ENCODE measurements at regions not wholly inside any gene's neighbourhood (a gene's known extent, or its start where the extent isn't known, plus 50 kb on each side); places are given as distances from the start of the nearest gene placed in this dataset.
"Not testable (repeated sequence)": the region's sequence is repeated elsewhere in the genome, so short reads cannot be mapped to it uniquely, and the experiment has no call there.

GRCh38 chr6:78530208-78530607 lies 337.1 kb upstream of the IRAK1BP1 start:
- no peak for TF ChIP-seq CTCF (IDR thresholded peaks at IDR 0.05; ENCODE audit: insufficient read depth, missing control alignments)
- DNase-seq (ENCODE audit: insufficient read length, low spot score) (no peak), FAIRE-seq (no peak)

- FAIRE-seq (no peak), DNase-seq (ENCODE audit: insufficient read length, low spot score) (no peak)
Observed at GRCh38 chr6:78533426-78533825, 333.9 kb upstream of the IRAK1BP1 start.

GRCh38 chr6:78533876-78534275 lies 333.5 kb upstream of the IRAK1BP1 start:
- DNase-seq (ENCODE audit: insufficient read length, low spot score): no peak
- FAIRE-seq: no peak
- no peak for TF ChIP-seq CTCF (IDR thresholded peaks at IDR 0.05; ENCODE audit: insufficient read depth, missing control alignments)

More at GRCh38 chr6:78533426-78533825, 333.9 kb upstream of the IRAK1BP1 start:
- no peak for TF ChIP-seq CTCF (IDR thresholded peaks at IDR 0.05; ENCODE audit: insufficient read depth, missing control alignments)

GRCh38 chr6:78538002-78538401 lies 329.3 kb upstream of the IRAK1BP1 start:
- no peak for DNase-seq (ENCODE audit: insufficient read length, low spot score)
- no peak for TF ChIP-seq CTCF (IDR thresholded peaks at IDR 0.05; ENCODE audit: insufficient read depth, missing control alignments)
- FAIRE-seq: no peak

GRCh38 chr6:78547636-78548035 lies 319.7 kb upstream of the IRAK1BP1 start:
- DNase-seq (ENCODE audit: insufficient read length, low spot score); FAIRE-seq: not testable (repeated sequence)

GRCh38 chr6:78551361-78551760 lies 316.0 kb upstream of the IRAK1BP1 start:
- no peak for TF ChIP-seq CTCF (IDR thresholded peaks at IDR 0.05; ENCODE audit: insufficient read depth, missing control alignments)
- DNase-seq (ENCODE audit: insufficient read length, low spot score): no peak
- no peak for FAIRE-seq

GRCh38 chr6:78552435-78552834 lies 314.9 kb upstream of the IRAK1BP1 start:
- no peak for TF ChIP-seq CTCF (IDR thresholded peaks at IDR 0.05; ENCODE audit: insufficient read depth, missing control alignments)
- DNase-seq (ENCODE audit: insufficient read length, low spot score) (no peak), FAIRE-seq (no peak)

- DNase-seq (ENCODE audit: insufficient read length, low spot score): no peak
- no peak for TF ChIP-seq CTCF (IDR thresholded peaks at IDR 0.05; ENCODE audit: insufficient read depth, missing control alignments)
- FAIRE-seq: no peak
Observed at GRCh38 chr6:78554341-78554740, 313.0 kb upstream of the IRAK1BP1 start.
